H9 (cell line): ENCODE measurements at regions not wholly inside any gene's neighbourhood (a gene's known extent, or its start where the extent isn't known, plus 50 kb on each side); places are given as distances from the start of the nearest gene placed in this dataset.

Experiments
- DNase-seq: peaks from one replicate; pipeline ENCODE4 v3.0.0-alpha.2; 2017
- H2AFZ ChIP-seq: one replicate; pipeline ENCODE4 v1.6.1; 2013; ENCODE audit warnings: mild to moderate bottlenecking, low read length, control low read depth, moderate library complexity
- H2AK5ac ChIP-seq: 2 replicates; pipeline ENCODE4 v1.6.1; 2013; ENCODE audit warnings: low read length, control low read depth, mixed read lengths; ENCODE audit not compliant: insufficient read length
- H2BK120ac ChIP-seq: one replicate; pipeline ENCODE4 v1.6.1; 2013; ENCODE audit warnings: low read depth, mild to moderate bottlenecking, low read length, control low read depth, inconsistent platforms; ENCODE audit not compliant: poor library complexity, severe bottlenecking
- H2BK12ac ChIP-seq: 2 replicates; pipeline ENCODE4 v1.6.1; 2013; ENCODE audit warnings: low read length, control low read depth, mixed read lengths, low read depth; ENCODE audit not compliant: insufficient read length
- H2BK15ac ChIP-seq: 2 replicates; pipeline ENCODE4 v1.6.1; 2013; ENCODE audit warnings: low read depth, low read length, control low read depth
- H2BK20ac ChIP-seq: one replicate; pipeline ENCODE4 v1.6.1; 2013; ENCODE audit warnings: low read depth, mild to moderate bottlenecking, low read length, control low read depth, inconsistent platforms; ENCODE audit not compliant: poor library complexity, severe bottlenecking
- H2BK5ac ChIP-seq: 2 replicates; pipeline ENCODE4 v1.6.1; 2013; ENCODE audit warnings: low read length, control low read depth, mixed read lengths; ENCODE audit not compliant: insufficient read length
- H3K14ac ChIP-seq: 2 replicates; pipeline ENCODE4 v1.6.1; 2013; ENCODE audit warnings: low read length, control low read depth; ENCODE audit not compliant: insufficient read depth
- H3K18ac ChIP-seq: 2 replicates; pipeline ENCODE4 v1.6.1; 2013; ENCODE audit warnings: low read depth, mild to moderate bottlenecking, mixed read lengths, low read length, control low read depth; ENCODE audit not compliant: insufficient read length
- H3K23ac ChIP-seq: 2 replicates; pipeline ENCODE4 v1.6.1; 2013; ENCODE audit warnings: low read length, control low read depth, mixed read lengths, low read depth; ENCODE audit not compliant: insufficient read length
- H3K23me2 ChIP-seq: 2 replicates; pipeline ENCODE4 v1.6.1; 2013; ENCODE audit warnings: low read depth, mild to moderate bottlenecking, mixed read lengths, low read length, control low read depth; ENCODE audit not compliant: insufficient read length, poor library complexity, severe bottlenecking
- H3K27ac ChIP-seq: 2 replicates; pipeline ENCODE4 v1.5.1; 2013; ENCODE audit warnings: low read length, control low read depth, mixed read lengths, low read depth; ENCODE audit not compliant: insufficient read length
- H3K27me3 ChIP-seq: 2 replicates; pipeline ENCODE4 v1.6.1; 2013; ENCODE audit warnings: low read length, control low read depth, inconsistent platforms; ENCODE audit not compliant: insufficient read depth
- H3K4ac ChIP-seq: 2 replicates; pipeline ENCODE4 v1.6.1; 2013; ENCODE audit warnings: low read depth, mild to moderate bottlenecking, control low read depth, inconsistent platforms, low read length, moderate library complexity
- H3K4me1 ChIP-seq: 2 replicates; pipeline ENCODE4 v1.6.1; 2013; ENCODE audit warnings: low read length, control low read depth, inconsistent platforms; ENCODE audit not compliant: insufficient read depth
- H3K4me2 ChIP-seq: 2 replicates; pipeline ENCODE4 v1.6.1; 2013; ENCODE audit warnings: low read length, control low read depth, mixed read lengths; ENCODE audit not compliant: insufficient read length, insufficient read depth
- H3K56ac ChIP-seq: 2 replicates; pipeline ENCODE4 v1.6.1; 2013; ENCODE audit warnings: low read depth, mild to moderate bottlenecking, mixed read lengths, low read length, control low read depth; ENCODE audit not compliant: insufficient read length
- H3K79me1 ChIP-seq: 2 replicates; pipeline ENCODE4 v1.6.1; 2013; ENCODE audit warnings: low read depth, mild to moderate bottlenecking, moderate library complexity, low read length, control low read depth, inconsistent platforms; ENCODE audit not compliant: insufficient read depth, poor library complexity, severe bottlenecking
- H3K79me2 ChIP-seq: 2 replicates; pipeline ENCODE4 v1.6.1; 2013; ENCODE audit warnings: low read length, control low read depth, inconsistent platforms; ENCODE audit not compliant: insufficient read depth
- H3K9ac ChIP-seq: 2 replicates; pipeline ENCODE4 v1.6.1; 2013; ENCODE audit warnings: low read length, control low read depth, mixed read lengths; ENCODE audit not compliant: insufficient read length; ENCODE audit errors: extremely low read depth
- H3K9me3 ChIP-seq: one replicate; pipeline ENCODE4 v1.6.1; 2013; ENCODE audit warnings: low read depth, low read length, inconsistent platforms; ENCODE audit not compliant: control insufficient read depth
- H3T11ph ChIP-seq: one replicate; pipeline ENCODE4 v1.6.1; 2013; ENCODE audit warnings: mild to moderate bottlenecking, low read length, control low read depth, inconsistent platforms
- H4K20me1 ChIP-seq: one replicate; pipeline ENCODE4 v1.6.1; 2013; ENCODE audit not compliant: control insufficient read depth, insufficient read length, insufficient read depth
- H4K5ac ChIP-seq: 2 replicates; pipeline ENCODE4 v1.6.1; 2013; ENCODE audit warnings: low read depth, mild to moderate bottlenecking, mixed read lengths, low read length, control low read depth; ENCODE audit not compliant: insufficient read length
- H4K8ac ChIP-seq: replicated peaks from 2 replicates; pipeline ENCODE4 v1.6.1; 2013; ENCODE audit warnings: low read length, control low read depth, mixed read lengths, low read depth; ENCODE audit not compliant: insufficient read length
- H4K91ac ChIP-seq: 2 replicates; pipeline ENCODE4 v1.6.1; 2013; ENCODE audit warnings: low read depth, mild to moderate bottlenecking, moderate library complexity, mixed read lengths, low read length, control low read depth; ENCODE audit not compliant: insufficient read length
- H3K27ac Mint-ChIP-seq, 3 experiments: 2 replicates in 2 of 3; 3 replicates in 1 of 3; pipeline ENCODE4 v1.8.0; 2020 to 2021; ENCODE audit warnings: mixed read lengths in 3 of 3, mild to moderate bottlenecking in 1 of 3, moderate library complexity in 1 of 3
- H3K27me3 Mint-ChIP-seq: 2 replicates; pipeline ENCODE4 v1.8.0; 2021; ENCODE audit warnings: low read depth, mild to moderate bottlenecking, moderate library complexity, mixed read lengths
- H3K36me3 Mint-ChIP-seq, 3 experiments: 2 replicates in 2 of 3; 3 replicates in 1 of 3; pipeline ENCODE4 v1.8.0; 2020 to 2021; ENCODE audit warnings: low read depth in 3 of 3, mixed read lengths in 3 of 3; ENCODE audit not compliant: insufficient read depth in 1 of 3
- H3K4me1 Mint-ChIP-seq, 2 experiments: 2 replicates each; pipeline ENCODE4 v1.8.0; 2020; ENCODE audit warnings: mixed read lengths in 2 of 2
- H3K4me3 Mint-ChIP-seq, 2 experiments: 2 replicates in 1 of 2; 3 replicates in 1 of 2; pipeline ENCODE4 v1.8.0; 2020 to 2021; ENCODE audit warnings: mild to moderate bottlenecking in 2 of 2, mixed read lengths in 2 of 2, moderate library complexity in 1 of 2
- H3K9me3 Mint-ChIP-seq, 2 experiments: 2 replicates in 1 of 2; 3 replicates in 1 of 2; pipeline ENCODE4 v1.8.0; 2020; ENCODE audit warnings: mild to moderate bottlenecking in 2 of 2, mixed read lengths in 2 of 2, moderate library complexity in 1 of 2
- CTCF ChIP-seq: fragments of 200-600 bp; sonication (generic); conservative IDR thresholded peaks from 3 replicates; pipeline ENCODE4 v1.8.0; 2021; ENCODE audit warnings: antibody characterized with exemption, mild to moderate bottlenecking
- WGBS: extraction: QIAGEN DNeasy Blood & Tissue Kit; methylation state at CpG from one replicate; pipeline ENCODE4 v1.1.7; 2013; ENCODE audit warnings: missing lambda C conversion rate, low lambda C conversion rate, mixed read lengths; ENCODE audit not compliant: insufficient read length; ENCODE audit errors: extremely low coverage; 5-methylcytosine and 5-hydroxymethylcytosine counted together

GRCh38 chr12:91883811-91884210, 261.8 kb downstream of the BTG1 start:
- Mint-ChIP-seq H3K36me3 (no peaks in the 10 kb centered on the region; a peak in 1 of 7 replicates), H3K4me3 (no peak overlapping the region)
- no peaks in the 10 kb centered on the region for H3K79me1 ChIP-seq

More at GRCh38 chr12:91883811-91884210, 261.8 kb downstream of the BTG1 start:
- H3K27me3 Mint-ChIP-seq: no peaks in the 10 kb centered on the region
- TF ChIP-seq CTCF: no peak
- Histone ChIP-seq H2BK20ac (no peak overlapping the region), H2BK15ac (no peak overlapping the region), H3K23me2 (no peaks in the 10 kb centered on the region), H3K4me1 (no peaks in the 10 kb centered on the region), H4K91ac (no peak overlapping the region), H4K8ac (no peak overlapping the region), H4K20me1 (no peaks in the 10 kb centered on the region), H3K9ac (no peak overlapping the region), H3K18ac (no peak overlapping the region), H3K14ac (no peak overlapping the region), H2AFZ (no peak overlapping the region), H2AK5ac (no peak overlapping the region), H3T11ph (no peak overlapping the region), H4K5ac (no peak overlapping the region), H3K56ac (no peak overlapping the region), H3K27ac (no peak overlapping the region), H3K4me2 (no peak overlapping the region), H3K79me2 (no peaks in the 10 kb centered on the region), H3K9me3 (no peaks in the 10 kb centered on the region), H2BK12ac (no peak overlapping the region), H3K23ac (no peak overlapping the region), H2BK5ac (no peak overlapping the region), H3K27me3 (no peaks in the 10 kb centered on the region), H3K4ac (no peak overlapping the region), H2BK120ac (no peak overlapping the region)
- WGBS: no CpG with 5 or more reads among the region's 4 CpGs
- no peaks in the 10 kb centered on the region for H3K9me3 Mint-ChIP-seq
- H3K27ac Mint-ChIP-seq: no peak overlapping the region
- no peak for DNase-seq
- no peaks in the 10 kb centered on the region for H3K4me1 Mint-ChIP-seq
